Glutamatergic neuron (in vitro differentiated cells): ENCODE measurements at regions not wholly inside any gene's neighbourhood (a gene's known extent, or its start where the extent isn't known, plus 50 kb on each side); places are given as distances from the start of the nearest gene placed in this dataset.

Experiments
- DNase-seq: peaks from one replicate; pipeline ENCODE4 v3.0.0; 2022
- H3K27ac Mint-ChIP-seq: one replicate; pipeline ENCODE4 v1.8.0; 2020; ENCODE audit warnings: mild to moderate bottlenecking, mixed read lengths, inconsistent platforms; ENCODE audit not compliant: unreplicated experiment
- H3K27me3 Mint-ChIP-seq: one replicate; pipeline ENCODE4 v1.8.0; 2020; ENCODE audit warnings: mild to moderate bottlenecking, moderate library complexity, mixed read lengths, inconsistent platforms; ENCODE audit not compliant: unreplicated experiment
- H3K36me3 Mint-ChIP-seq: one replicate; pipeline ENCODE4 v1.8.0; 2020; ENCODE audit warnings: mild to moderate bottlenecking, mixed read lengths, inconsistent platforms; ENCODE audit not compliant: unreplicated experiment
- H3K4me1 Mint-ChIP-seq: one replicate; pipeline ENCODE4 v1.8.0; 2020; ENCODE audit warnings: mild to moderate bottlenecking, low read depth, mixed read lengths, inconsistent platforms; ENCODE audit not compliant: unreplicated experiment
- H3K4me3 Mint-ChIP-seq: one replicate; pipeline ENCODE4 v1.8.0; 2020; ENCODE audit warnings: mild to moderate bottlenecking, mixed read lengths, inconsistent platforms; ENCODE audit not compliant: unreplicated experiment
- H3K9me3 Mint-ChIP-seq: one replicate; pipeline ENCODE4 v1.8.0; 2020; ENCODE audit warnings: mild to moderate bottlenecking, moderate library complexity, mixed read lengths, inconsistent platforms; ENCODE audit not compliant: unreplicated experiment
- CTCF ChIP-seq: fragments of 200-600 bp; sonication (generic); IDR thresholded peaks from one replicate; pipeline ENCODE4 v1.5.0; 2021; ENCODE audit not compliant: partially characterized antibody, unreplicated experiment

GRCh38 chr6:50120300-50120699 is 70.6 kb upstream of the DEFB112 start:
- no peaks in the 10 kb centered on the region for H3K36me3 Mint-ChIP-seq
- H3K27me3 Mint-ChIP-seq: no peaks in the 10 kb centered on the region
- H3K4me3 Mint-ChIP-seq: no peak overlapping the region
- no peak overlapping the region for H3K27ac Mint-ChIP-seq
- no peak for DNase-seq
- TF ChIP-seq CTCF: no peak
- H3K4me1 Mint-ChIP-seq: no peaks in the 10 kb centered on the region
- no peaks in the 10 kb centered on the region for H3K9me3 Mint-ChIP-seq

GRCh38 chr6:50123688-50124087 is 74.0 kb upstream of the DEFB112 start:
- H3K36me3 Mint-ChIP-seq: no peaks in the 10 kb centered on the region
- no peak overlapping the region for H3K4me3 Mint-ChIP-seq
- no peaks in the 10 kb centered on the region for H3K4me1 Mint-ChIP-seq
- no peaks in the 10 kb centered on the region for H3K9me3 Mint-ChIP-seq
- no peaks in the 10 kb centered on the region for H3K27me3 Mint-ChIP-seq
- no peak for TF ChIP-seq CTCF
- no peak for DNase-seq
- H3K27ac Mint-ChIP-seq: no peak overlapping the region

GRCh38 chr6:50124572-50124971 is 74.8 kb upstream of the DEFB112 start:
- Mint-ChIP-seq H3K36me3 (no peaks in the 10 kb centered on the region), H3K27ac (no peak overlapping the region), H3K4me1 (peaks cover under 1% of the 10 kb centered on the region), H3K4me3 (no peak overlapping the region), H3K9me3 (no peaks in the 10 kb centered on the region), H3K27me3 (no peaks in the 10 kb centered on the region)
- no peak for TF ChIP-seq CTCF
- no peak for DNase-seq

- no peak for DNase-seq
- Mint-ChIP-seq H3K4me3 (no peak overlapping the region), H3K4me1 (peaks cover 22% of the 10 kb centered on the region), H3K27me3 (no peaks in the 10 kb centered on the region), H3K27ac (no peak overlapping the region), H3K9me3 (no peaks in the 10 kb centered on the region), H3K36me3 (no peaks in the 10 kb centered on the region)
- TF ChIP-seq CTCF: peak; percentile 84
Measured at GRCh38 chr6:50128420-50129005, 78.8 kb upstream of the DEFB112 start.

- no peak overlapping the region for H3K4me3 Mint-ChIP-seq
- H3K27me3 Mint-ChIP-seq: no peaks in the 10 kb centered on the region
- H3K4me1 Mint-ChIP-seq: peaks cover 17% of the 10 kb centered on the region
- no peaks in the 10 kb centered on the region for H3K9me3 Mint-ChIP-seq
- no peak for TF ChIP-seq CTCF
- H3K36me3 Mint-ChIP-seq: no peaks in the 10 kb centered on the region
- no peak overlapping the region for H3K27ac Mint-ChIP-seq
- no peak for DNase-seq
Measured at GRCh38 chr6:50135968-50136367, 86.2 kb upstream of the DEFB112 start.
